GM19438 (cell line): ENCODE measurements at regions not wholly inside any gene's neighbourhood (a gene's known extent, or its start where the extent isn't known, plus 50 kb on each side); places are given as distances from the start of the nearest gene placed in this dataset.
"Not testable (repeated sequence)": the region's sequence is repeated elsewhere in the genome, so short reads cannot be mapped to it uniquely, and the experiment has no call there.

Source experiments
- ATAC-seq: cut with Tn5 transposase; IDR thresholded peaks from one replicate; pipeline ENCODE4 v1.9.1; 2021; ENCODE audit warnings: low read depth; ENCODE audit not compliant: unreplicated experiment

DNA sequence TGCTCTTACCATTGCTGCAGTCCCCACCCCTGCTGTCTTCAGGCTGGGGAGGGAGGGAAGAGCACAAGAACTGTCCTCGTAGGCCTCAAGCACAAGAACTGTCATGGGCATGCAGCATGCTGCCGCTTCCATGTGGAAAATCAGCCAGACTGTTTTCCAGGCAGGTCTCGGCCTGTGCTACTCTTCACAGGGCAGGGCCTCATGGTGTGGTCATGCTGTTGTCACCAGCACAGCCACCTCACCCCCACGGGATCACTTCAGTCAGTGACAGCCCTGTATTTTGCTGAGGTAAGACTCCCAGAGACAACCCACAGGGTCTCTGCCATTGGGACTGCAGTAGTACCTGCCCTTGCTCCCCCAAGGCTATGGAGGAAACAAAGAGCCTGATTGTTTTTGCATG is 205.3 kb downstream of the NAP1L3 start:
- ATAC-seq: no peak

DNA sequence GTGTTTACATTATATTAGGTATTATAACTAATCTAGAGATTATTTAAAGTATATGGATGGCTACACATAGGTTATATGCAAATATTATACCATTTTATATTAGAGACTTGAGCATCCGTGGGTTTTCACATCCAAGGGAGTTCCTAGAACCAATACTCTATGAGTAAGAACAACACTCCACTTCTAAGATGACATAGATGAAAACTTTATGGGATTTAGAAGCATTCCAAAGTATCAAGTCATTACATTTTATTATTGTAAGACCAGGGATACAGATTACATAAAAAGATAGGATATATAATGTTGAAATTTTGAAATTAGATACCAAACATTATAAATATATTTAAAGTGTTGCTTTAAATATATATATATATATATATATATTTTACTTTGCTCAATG is 207.0 kb downstream of the NAP1L3 start:
- ATAC-seq: no peak

DNA sequence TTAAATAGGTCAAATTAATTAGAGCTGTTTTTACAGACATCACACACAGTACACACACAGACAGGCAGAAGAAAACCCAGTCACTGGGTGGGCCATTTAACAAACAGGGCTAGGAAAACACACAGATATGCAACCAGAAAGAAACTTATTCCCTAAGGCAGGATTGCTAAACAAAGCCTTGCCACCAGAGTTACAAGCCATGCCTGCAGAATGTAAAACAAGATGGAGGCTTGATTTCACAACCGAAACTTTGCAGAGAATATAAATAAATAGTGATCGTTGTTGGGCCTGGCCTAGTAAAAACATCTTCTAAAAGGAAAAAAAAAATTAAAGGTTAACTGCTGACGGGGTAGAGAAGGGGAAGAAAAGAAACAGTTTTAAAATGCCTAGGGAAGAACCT is 212.3 kb downstream of the NAP1L3 start:
- ATAC-seq: no peak

DNA sequence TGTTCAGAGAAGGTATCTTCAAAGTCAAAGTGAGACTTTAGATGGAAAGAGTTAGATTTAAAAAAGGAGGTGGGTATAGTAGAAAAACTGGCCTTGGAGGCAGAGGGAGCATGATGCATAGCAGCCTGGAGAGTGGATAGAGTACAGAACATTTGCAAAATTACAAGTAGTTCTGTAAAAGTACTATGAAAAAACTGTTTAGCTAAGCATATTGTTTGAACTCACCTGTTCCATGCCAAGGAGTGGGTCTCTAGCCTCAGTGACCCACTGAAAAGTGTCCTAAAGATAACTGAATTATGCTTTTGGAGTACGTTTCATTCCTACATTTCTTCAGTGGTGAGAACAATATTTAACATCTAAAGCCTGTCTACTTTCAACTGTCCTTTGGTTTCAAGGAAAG is 218.9 kb downstream of the NAP1L3 start:
- no peak for ATAC-seq

- not testable (repeated sequence) for ATAC-seq
Measured at GRCh38 chrX:93434721-93435120, 238.7 kb downstream of the NAP1L3 start.

GRCh38 chrX:93428497-93428896 is 244.9 kb downstream of the NAP1L3 start:
- ATAC-seq: no peak

DNA sequence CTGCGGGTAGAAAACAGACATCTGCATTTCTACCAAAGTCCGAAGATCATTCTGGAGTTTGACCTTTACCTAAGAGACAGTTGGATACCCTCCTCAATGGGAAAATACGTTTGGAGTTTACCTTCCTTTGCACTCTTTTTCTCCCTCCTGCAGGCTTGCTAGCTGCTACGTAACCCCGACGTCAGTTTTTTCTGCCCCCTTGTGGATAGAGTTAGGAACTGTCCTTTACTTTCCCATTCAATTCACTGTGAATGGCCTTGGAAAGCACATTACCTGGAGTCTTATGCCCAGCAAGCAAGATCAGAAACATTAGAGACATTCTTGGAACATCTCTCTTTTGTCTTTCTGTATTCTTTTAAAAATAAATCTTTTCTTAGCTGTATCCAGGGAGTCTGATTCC is 250.7 kb downstream of the NAP1L3 start:
- ATAC-seq: peak; percentile 80

- no peak for ATAC-seq
Measured at GRCh38 chrX:93420525-93421082, 252.8 kb downstream of the NAP1L3 start.

DNA sequence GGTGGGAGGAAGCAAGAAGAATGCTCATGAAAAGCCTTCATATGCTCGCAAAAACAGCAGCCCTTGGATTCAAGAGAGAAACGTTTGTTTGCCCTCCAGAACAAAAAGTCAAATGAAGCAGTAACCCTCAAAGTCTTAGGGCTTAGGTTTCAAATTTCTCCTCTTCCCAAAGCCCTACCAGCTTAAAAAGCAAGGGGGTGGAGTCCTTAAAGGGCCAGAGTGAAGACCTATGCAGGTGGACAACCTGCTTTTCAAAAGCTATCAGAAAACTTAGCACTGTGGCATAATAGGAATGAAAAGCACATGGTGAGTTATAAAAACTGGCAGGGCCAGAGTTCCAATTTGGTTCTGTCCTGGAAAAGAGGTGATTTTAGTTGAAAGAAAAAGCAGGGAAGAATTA is 253.3 kb downstream of the NAP1L3 start:
- ATAC-seq: no peak

GRCh38 chrX:93419642-93420041 is 253.7 kb downstream of the NAP1L3 start:
- no peak for ATAC-seq

GRCh38 chrX:93404121-93404520 is 269.3 kb downstream of the NAP1L3 start:
- ATAC-seq: no peak

DNA sequence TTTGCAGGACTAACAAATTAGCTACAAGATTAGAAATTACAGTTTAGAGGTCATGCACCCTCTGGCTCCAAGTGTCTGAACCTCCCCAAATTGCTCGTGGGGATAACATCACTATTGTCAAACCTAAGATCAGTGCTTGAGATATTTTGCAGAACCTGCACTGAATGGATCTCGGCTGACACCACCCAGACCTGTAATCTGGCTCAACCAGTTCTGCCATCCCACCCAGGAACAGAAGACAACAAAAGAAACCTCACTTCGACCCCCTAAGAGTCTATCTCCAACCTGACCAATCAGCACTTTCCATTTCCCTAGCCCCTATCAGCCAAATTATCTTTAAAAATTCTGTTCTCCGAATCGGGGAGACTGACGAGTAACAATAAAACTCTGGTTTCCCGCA is 318.7 kb downstream of the NAP1L3 start:
- ATAC-seq: no peak

- no peak for ATAC-seq
Measured at GRCh38 chrX:93346309-93346708, 327.1 kb downstream of the NAP1L3 start.

DNA sequence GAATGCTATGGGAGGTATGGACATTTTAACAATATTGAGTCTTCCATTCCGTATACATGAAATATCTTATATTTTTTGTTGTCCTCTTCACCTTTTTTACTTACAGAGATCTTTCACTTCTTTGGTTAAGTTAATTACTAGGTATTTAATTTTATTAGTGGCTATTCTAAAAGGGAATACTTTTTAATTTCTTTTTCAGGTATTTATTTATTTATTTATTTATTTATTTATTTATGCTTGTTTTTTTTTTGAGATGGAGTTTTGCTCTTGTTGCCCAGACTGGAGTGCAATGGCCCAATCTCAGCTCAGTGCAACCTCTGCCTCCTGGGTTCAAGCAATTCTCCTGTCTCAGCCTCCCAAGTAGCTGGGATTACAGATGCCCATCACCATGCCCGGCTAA is 329.1 kb downstream of the NAP1L3 start:
- not testable (repeated sequence) for ATAC-seq

DNA sequence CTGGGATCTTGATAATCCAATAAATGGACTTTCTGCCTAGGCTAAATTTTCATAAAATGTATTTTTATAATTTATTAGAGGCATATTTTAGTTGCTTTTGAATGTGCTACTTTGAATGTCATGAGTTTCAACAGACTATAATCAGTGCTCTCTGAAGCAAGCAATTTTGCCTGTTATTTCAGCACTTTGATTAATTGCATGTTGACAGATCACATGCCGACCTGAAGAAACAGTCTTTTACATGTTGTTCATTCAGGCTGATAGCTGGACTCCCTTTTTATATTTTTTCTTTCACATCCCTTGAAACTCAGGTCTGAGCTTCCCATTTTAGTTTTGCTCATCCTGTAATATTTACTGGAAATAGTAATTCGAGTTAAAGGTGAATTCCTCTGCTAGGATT is 341.0 kb downstream of the NAP1L3 start:
- no peak for ATAC-seq

DNA sequence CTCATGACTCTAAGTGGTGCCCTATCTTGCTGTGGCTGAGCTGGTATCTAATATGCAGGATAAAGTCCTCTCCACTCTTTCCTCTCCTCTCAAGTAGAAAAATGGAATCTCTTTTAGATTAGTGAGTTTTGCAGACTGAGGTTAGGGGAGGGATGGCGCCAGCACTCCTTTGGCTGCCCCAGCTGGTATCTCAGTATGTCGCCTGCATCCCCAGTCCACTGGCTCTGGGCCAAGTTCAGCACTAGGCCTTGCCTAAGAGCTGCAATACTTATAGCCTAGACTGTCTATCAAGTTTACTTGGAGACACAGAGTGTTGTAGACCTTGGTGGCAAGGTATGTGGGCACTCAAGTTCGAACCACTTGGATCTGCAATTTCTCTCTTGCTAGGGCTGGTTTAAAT is 351.3 kb downstream of the NAP1L3 start:
- ATAC-seq: no peak

- no peak for ATAC-seq
Measured at GRCh38 chrX:93319609-93320008, 353.8 kb downstream of the NAP1L3 start.
